HEK293 (cell line): ENCODE measurements at regions not wholly inside any gene's neighbourhood (a gene's known extent, or its start where the extent isn't known, plus 50 kb on each side); places are given as distances from the start of the nearest gene placed in this dataset.
A peak's percentile ranks its signal among the peaks of the same experiment; 100 is the strongest.

Source experiments
- CTCF ChIA-PET: fragments of 350-600 bp; formaldehyde crosslinking; extraction: SDS; loops from one replicate; lab custom pipeline; 2021; ENCODE audit warnings: antibody characterized with exemption; lab: Yijun Ruan, JAX
- POLR2A ChIA-PET: fragments of 300-600 bp; formaldehyde crosslinking; extraction: SDS; loops from one replicate; lab custom pipeline; 2020; ENCODE audit warnings: antibody characterized with exemption, inconsistent platforms; lab: Yijun Ruan, JAX
- H3K27ac ChIP-seq: fragments of 200-500 bp; sonication (Bioruptor generic); 2 replicates; pipeline ENCODE4 v1.5.1; 2014; ENCODE audit warnings: low read depth, low read length, control low read depth, inconsistent platforms; ENCODE audit errors: extremely low read depth
- H3K36me3 ChIP-seq, 2 experiments: fragments of 200-500 bp in 1 of 2; sonication (Bioruptor generic) in 1 of 2; 1 replicate in 1 of 2; 2 replicates in 1 of 2; pipeline ENCODE4 v1.5.1; 2014 to 2017; ENCODE audit warnings: inconsistent platforms in 2 of 2, low read length in 2 of 2; ENCODE audit not compliant: control insufficient read depth in 2 of 2, insufficient read depth in 1 of 2
- H3K4me1 ChIP-seq: fragments of 200-500 bp; sonication (Bioruptor generic); 2 replicates; pipeline ENCODE4 v1.5.1; 2014; ENCODE audit warnings: mild to moderate bottlenecking, low read length, inconsistent platforms; ENCODE audit not compliant: control insufficient read depth, insufficient read depth
- H3K4me3 ChIP-seq: 2 replicates; pipeline ENCODE4 v1.5.1; 2011; ENCODE audit warnings: low read depth, mild to moderate bottlenecking, control low read depth, low read length, moderate library complexity
- H3K9me3 ChIP-seq: fragments of 200-500 bp; sonication (Bioruptor generic); 2 replicates; pipeline ENCODE4 v1.5.1; 2014; ENCODE audit warnings: low read depth, low read length, inconsistent platforms; ENCODE audit not compliant: control insufficient read depth, insufficient read depth
- SALL2 ChIP-seq: fragments of 450-650 bp; formaldehyde crosslinking; IDR thresholded peaks from 2 replicates; pipeline ENCODE4 v1.5.0; 2017; ENCODE audit warnings: missing biosample characterization, mild to moderate bottlenecking, missing genetic modification characterization, borderline replicate concordance
- TCF7L2 ChIP-seq: IDR thresholded peaks from 2 replicates; pipeline ENCODE4 v1.6.1; 2011; ENCODE audit warnings: low read depth, mild to moderate bottlenecking, inconsistent platforms, low read length, moderate library complexity, borderline replicate concordance
- YY1 ChIP-seq: fragments of 450-650 bp; formaldehyde crosslinking; IDR thresholded peaks from 2 replicates; pipeline ENCODE4 v1.5.1; 2018; ENCODE audit warnings: missing biosample characterization, missing genetic modification characterization
- YY2 ChIP-seq: fragments of 450-650 bp; formaldehyde crosslinking; IDR thresholded peaks from 2 replicates; pipeline ENCODE4 v1.5.1; 2016; ENCODE audit warnings: missing biosample characterization, missing genetic modification characterization
- ZNF146 ChIP-seq: fragments of 450-650 bp; formaldehyde crosslinking; IDR thresholded peaks from 2 replicates; pipeline ENCODE4 v1.5.1; 2016; ENCODE audit warnings: missing biosample characterization, missing genetic modification characterization
- ZNF169 ChIP-seq: fragments of 450-650 bp; formaldehyde crosslinking; IDR thresholded peaks from 2 replicates; pipeline ENCODE4 v1.5.1; 2016; ENCODE audit warnings: missing biosample characterization, missing genetic modification characterization
- ZNF335 ChIP-seq: fragments of 450-650 bp; formaldehyde crosslinking; conservative IDR thresholded peaks from 2 replicates; pipeline ENCODE4 v1.5.1; 2016; ENCODE audit warnings: missing biosample characterization, missing genetic modification characterization
- ZNF426 ChIP-seq: fragments of 450-650 bp; formaldehyde crosslinking; IDR thresholded peaks from 2 replicates; pipeline ENCODE4 v1.5.1; 2017; ENCODE audit warnings: missing biosample characterization, missing genetic modification characterization, mild to moderate bottlenecking, inconsistent platforms, moderate library complexity
- ZNF529 ChIP-seq: fragments of 450-650 bp; formaldehyde crosslinking; IDR thresholded peaks from 2 replicates; pipeline ENCODE4 v1.5.1; 2017; ENCODE audit warnings: missing genetic modification characterization, missing biosample characterization; ENCODE audit not compliant: insufficient replicate concordance
- ZNF585B ChIP-seq: fragments of 450-650 bp; formaldehyde crosslinking; IDR thresholded peaks from 2 replicates; pipeline ENCODE4 v1.5.1; 2016; ENCODE audit warnings: missing biosample characterization, missing genetic modification characterization
- ZNF626 ChIP-seq: fragments of 450-650 bp; sonication (Bioruptor Pico); formaldehyde crosslinking; IDR thresholded peaks from 2 replicates; pipeline ENCODE4 v1.5.1; 2018; ENCODE audit warnings: missing biosample characterization, missing genetic modification characterization, inconsistent platforms
- ZNF768 ChIP-seq: fragments of 450-650 bp; formaldehyde crosslinking; IDR thresholded peaks from 2 replicates; pipeline ENCODE4 v1.5.1; 2018; ENCODE audit warnings: missing biosample characterization, mild to moderate bottlenecking, missing genetic modification characterization
- ZSCAN5A ChIP-seq: fragments of 450-650 bp; formaldehyde crosslinking; IDR thresholded peaks from 2 replicates; pipeline ENCODE4 v1.5.1; 2016; ENCODE audit warnings: missing biosample characterization, missing genetic modification characterization
- TF ChIP-seq, protein P1 (sequence below): sonication (generic); formaldehyde crosslinking; IDR thresholded peaks from 2 replicates; pipeline ENCODE4 v1.8.1; 2022; ENCODE audit warnings: mild to moderate bottlenecking, moderate library complexity, missing genetic modification reagents
- TF ChIP-seq, protein P2 (sequence below): fragments of 450-650 bp; formaldehyde crosslinking; IDR thresholded peaks from 2 replicates; pipeline ENCODE4 v1.5.1; 2017; ENCODE audit warnings: missing biosample characterization, missing genetic modification characterization

GRCh38 chr4:181870326-181870725 is 372.9 kb upstream of the TENM3 start (continued):
- TF ChIP-seq ZNF426 (tag by site-specific recombination): no peak
- no peak for TF ChIP-seq ZSCAN5A

DNA sequence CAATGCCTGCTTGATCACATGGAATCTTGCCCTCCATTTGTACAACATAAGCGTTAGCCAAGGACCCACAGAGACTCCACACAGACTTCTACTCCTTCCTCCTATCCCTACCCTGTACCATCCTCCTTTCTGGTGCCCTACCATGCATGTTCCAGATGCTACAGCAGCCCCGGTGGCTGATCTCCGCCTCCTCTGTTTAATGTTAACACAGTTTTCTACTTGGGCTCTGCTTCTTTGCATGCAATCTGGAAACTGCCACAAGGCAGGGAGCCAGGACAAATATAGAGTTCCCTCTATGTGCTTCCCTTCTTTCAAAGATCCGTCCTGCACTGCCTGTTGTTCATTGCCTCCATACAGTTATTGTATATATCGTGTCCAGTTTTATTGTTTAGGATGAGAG is 368.6 kb upstream of the TENM3 start:
- POLR2A ChIA-PET: no interaction called here

GRCh38 chr4:181877329-181877848 is 365.8 kb upstream of the TENM3 start:
- H3K36me3 ChIP-seq: no peaks in the 10 kb centered on the region
- POLR2A ChIA-PET: no interaction called here

More for the DNA sequence above, 368.6 kb upstream of the TENM3 start:
- Histone ChIP-seq H3K4me1 (no peaks in the 10 kb centered on the region), H3K4me3 (no peak overlapping the region), H3K9me3 (no peaks in the 10 kb centered on the region), H3K36me3 (no peaks in the 10 kb centered on the region)
- CTCF ChIA-PET: no interaction called here
- TF ChIP-seq ZNF585B (tag by site-specific recombination) (no peak), YY2 (tag by site-specific recombination) (no peak), ZNF768 (no peak), ZNF146 (tag by site-specific recombination) (no peak), ZNF426 (tag by site-specific recombination) (no peak), ZNF626 (no peak)
- TF ChIP-seq, protein P1, sequence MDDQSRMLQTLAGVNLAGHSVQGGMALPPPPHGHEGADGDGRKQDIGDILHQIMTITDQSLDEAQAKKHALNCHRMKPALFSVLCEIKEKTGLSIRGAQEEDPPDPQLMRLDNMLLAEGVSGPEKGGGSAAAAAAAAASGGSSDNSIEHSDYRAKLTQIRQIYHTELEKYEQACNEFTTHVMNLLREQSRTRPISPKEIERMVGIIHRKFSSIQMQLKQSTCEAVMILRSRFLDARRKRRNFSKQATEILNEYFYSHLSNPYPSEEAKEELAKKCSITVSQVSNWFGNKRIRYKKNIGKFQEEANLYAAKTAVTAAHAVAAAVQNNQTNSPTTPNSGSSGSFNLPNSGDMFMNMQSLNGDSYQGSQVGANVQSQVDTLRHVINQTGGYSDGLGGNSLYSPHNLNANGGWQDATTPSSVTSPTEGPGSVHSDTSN: no peak
- TF ChIP-seq, protein P2, sequence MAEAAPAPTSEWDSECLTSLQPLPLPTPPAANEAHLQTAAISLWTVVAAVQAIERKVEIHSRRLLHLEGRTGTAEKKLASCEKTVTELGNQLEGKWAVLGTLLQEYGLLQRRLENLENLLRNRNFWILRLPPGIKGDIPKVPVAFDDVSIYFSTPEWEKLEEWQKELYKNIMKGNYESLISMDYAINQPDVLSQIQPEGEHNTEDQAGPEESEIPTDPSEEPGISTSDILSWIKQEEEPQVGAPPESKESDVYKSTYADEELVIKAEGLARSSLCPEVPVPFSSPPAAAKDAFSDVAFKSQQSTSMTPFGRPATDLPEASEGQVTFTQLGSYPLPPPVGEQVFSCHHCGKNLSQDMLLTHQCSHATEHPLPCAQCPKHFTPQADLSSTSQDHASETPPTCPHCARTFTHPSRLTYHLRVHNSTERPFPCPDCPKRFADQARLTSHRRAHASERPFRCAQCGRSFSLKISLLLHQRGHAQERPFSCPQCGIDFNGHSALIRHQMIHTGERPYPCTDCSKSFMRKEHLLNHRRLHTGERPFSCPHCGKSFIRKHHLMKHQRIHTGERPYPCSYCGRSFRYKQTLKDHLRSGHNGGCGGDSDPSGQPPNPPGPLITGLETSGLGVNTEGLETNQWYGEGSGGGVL (tag by site-specific recombination): no peak
- TF ChIP-seq, all 188 proteins: peak for 0
- no peak overlapping the region for H3K27ac ChIP-seq

GRCh38 chr4:181890031-181890430 is 353.2 kb upstream of the TENM3 start:
- CTCF ChIA-PET: no interaction called here
- TF ChIP-seq YY1: no peak
- POLR2A ChIA-PET: no interaction called here

More at GRCh38 chr4:181877329-181877848, 365.8 kb upstream of the TENM3 start:
- no peak overlapping the region for H3K4me3 ChIP-seq
- CTCF ChIA-PET: no interaction called here
- no peaks in the 10 kb centered on the region for H3K9me3 ChIP-seq
- H3K4me1 ChIP-seq: no peaks in the 10 kb centered on the region
- no peak overlapping the region for H3K27ac ChIP-seq
- no peak for TF ChIP-seq TCF7L2
- TF ChIP-seq ZNF335: no peak
- TF ChIP-seq, protein P1: no peak
- no peak for TF ChIP-seq SALL2 (tag by site-specific recombination)
- no peak for TF ChIP-seq ZNF169 (tag by site-specific recombination)
- peak; percentile 60 for TF ChIP-seq ZNF529 (tag by site-specific recombination)

More at GRCh38 chr4:181890031-181890430, 353.2 kb upstream of the TENM3 start:
- no peak overlapping the region for H3K4me3 ChIP-seq
- H3K27ac ChIP-seq: no peak overlapping the region
- H3K9me3 ChIP-seq: no peaks in the 10 kb centered on the region
- H3K36me3 ChIP-seq: no peaks in the 10 kb centered on the region
- no peaks in the 10 kb centered on the region for H3K4me1 ChIP-seq
